Kidney capillary endothelial cell (primary cell): ENCODE measurements at regions not wholly inside any gene's neighbourhood (a gene's known extent, or its start where the extent isn't known, plus 50 kb on each side); places are given as distances from the start of the nearest gene placed in this dataset.

Experiments used
- DNase-seq: peaks from one replicate; pipeline ENCODE4 v3.0.0-alpha.2; 2018; ENCODE audit warnings: low spot score

- no peak for DNase-seq
These were observed 222.4 kb upstream of the ZP4 start for GRCh38 chr1:238112952-238113621.

GRCh38 chr1:238111516-238111915 lies 220.8 kb upstream of the ZP4 start:
- no peak for DNase-seq

- DNase-seq = no peak
These were observed 220.4 kb upstream of the ZP4 start for GRCh38 chr1:238111081-238111480.

DNA sequence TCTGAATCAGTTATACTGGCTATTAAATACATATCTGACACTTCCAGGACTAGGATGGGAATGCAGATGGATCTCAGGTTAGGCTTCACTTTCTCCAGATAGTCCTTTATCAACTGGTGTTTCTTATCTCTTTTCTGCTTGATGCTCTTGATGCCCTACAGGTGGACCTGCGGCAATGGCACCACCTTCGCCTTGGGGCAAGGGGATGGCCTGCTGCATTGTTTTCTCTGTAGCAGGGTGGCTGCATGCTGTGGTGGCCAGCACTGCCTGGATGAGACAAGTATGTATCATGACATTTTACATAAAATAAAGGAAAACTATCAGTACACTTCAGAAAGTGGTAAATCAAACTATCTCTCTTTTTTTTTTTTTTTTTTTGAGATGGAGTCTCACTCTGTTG lies 217.7 kb upstream of the ZP4 start:
- DNase-seq = no peak

GRCh38 chr1:238107322-238107721 lies 216.6 kb upstream of the ZP4 start:
- DNase-seq = no peak

DNA sequence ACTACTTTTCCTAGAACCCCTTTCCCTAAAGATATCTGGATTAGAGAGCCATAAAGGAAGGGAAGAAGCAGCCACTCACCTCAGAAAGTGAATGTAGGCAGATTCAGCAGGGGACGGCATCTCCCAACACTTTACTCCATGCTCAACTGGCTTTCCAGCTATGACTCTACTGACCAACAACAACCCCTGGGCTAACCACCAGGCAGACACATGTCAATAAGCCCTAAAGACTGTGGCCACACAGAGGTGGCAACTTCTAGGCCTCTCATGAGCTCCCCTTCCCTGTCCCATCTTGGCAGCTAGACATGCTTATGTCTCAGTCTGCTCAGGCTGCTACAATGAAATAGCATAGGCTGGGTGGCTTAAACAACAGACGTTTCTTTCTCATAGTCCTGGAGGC lies 214.0 kb upstream of the ZP4 start:
- no peak for DNase-seq

DNA sequence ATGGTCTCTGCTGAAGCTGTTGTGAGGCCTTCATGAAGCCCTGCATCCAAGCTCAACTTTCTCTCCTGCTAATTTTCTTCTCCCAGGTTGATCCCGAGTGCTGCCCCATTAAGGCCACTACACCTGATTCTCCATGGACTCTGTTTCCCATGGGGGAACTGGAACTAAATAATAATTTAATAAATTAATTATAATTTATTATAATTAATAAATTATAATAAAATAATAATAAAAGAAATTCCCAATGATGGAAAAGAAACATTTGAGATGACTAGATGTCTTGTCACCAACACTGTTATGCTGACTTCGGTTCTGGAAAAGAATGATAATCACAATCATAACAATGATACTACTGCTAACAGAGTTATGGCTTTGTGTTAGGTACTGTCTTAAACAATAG lies 211.2 kb upstream of the ZP4 start:
- no peak for DNase-seq

DNA sequence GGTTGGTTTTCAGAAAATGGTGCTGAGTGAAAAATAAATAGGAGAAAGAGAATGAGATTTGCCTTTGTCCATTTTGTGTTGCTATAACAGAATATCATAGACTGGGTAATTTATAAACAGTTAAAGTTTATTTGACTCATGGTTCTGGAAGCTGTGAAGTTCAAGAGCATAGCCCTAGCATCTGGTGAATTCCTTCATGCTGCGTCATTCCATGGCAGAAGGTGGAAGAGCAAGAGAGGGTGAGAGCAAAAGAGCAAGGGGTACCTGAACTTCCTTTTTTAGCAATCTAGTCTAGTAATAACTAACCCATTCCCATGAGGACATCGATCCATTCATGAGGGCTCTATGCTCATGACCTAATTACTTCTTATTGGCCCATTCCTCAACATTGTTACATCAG lies 209.1 kb upstream of the ZP4 start:
- no peak for DNase-seq

DNA sequence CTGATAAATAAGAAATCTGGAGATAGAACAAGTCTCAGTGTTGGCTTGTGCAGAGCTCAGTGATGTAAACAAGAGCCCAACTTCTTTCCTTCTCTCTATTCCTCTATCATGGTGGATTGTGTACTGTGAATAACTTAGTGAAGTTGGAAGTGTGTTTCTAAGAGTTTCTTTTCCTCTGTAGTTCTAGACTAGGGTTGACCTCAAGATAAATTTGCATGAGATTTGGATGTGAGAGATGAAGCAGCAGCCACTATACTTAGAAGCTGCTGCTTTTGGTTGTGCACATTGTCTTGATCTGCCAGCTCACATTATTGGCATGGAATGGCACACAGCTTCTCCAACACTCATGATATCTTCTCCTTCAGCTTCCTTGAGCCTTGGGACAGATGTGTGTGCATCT lies 198.9 kb upstream of the ZP4 start:
- no peak for DNase-seq

GRCh38 chr1:238088560-238089290 lies 198.0 kb upstream of the ZP4 start:
- no peak for DNase-seq

GRCh38 chr1:238073991-238074390 lies 183.3 kb upstream of the ZP4 start:
- no peak for DNase-seq

GRCh38 chr1:238071061-238071460 lies 180.3 kb upstream of the ZP4 start:
- DNase-seq = no peak

GRCh38 chr1:238063454-238063853 lies 172.7 kb upstream of the ZP4 start:
- no peak for DNase-seq

DNA sequence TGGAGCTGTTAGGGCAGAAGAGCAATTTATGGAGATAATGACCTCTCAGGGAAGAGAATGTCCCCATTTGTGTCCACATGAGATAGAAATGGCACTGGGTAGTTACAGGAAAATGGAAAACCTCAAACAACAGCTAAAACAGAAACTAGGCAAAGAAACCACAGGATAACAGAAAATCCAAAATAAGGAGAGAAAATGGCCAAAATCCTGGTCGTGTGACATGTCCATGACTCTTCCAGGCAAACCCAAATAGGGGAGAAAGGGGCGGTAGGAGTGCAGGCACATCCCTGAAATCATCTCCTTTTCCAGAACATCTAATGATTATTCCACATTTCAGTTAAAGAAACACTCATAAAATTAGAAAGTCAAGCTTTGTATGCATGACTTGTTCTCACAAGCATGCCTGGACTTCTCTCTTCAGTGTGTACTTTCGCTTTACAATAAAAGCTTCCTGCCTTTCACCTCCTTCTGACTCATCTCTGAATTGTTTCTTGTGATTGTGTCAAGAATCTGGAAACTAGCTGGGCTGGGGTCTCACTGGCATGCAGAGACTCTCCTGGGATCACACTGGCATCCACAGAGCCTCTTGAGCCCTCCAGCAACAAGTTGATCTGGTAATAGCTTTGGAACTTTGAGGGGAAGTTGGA lies 171.4 kb upstream of the ZP4 start:
- DNase-seq = no peak

- no peak for DNase-seq
These were observed 169.3 kb upstream of the ZP4 start for GRCh38 chr1:238060061-238060460.

DNA sequence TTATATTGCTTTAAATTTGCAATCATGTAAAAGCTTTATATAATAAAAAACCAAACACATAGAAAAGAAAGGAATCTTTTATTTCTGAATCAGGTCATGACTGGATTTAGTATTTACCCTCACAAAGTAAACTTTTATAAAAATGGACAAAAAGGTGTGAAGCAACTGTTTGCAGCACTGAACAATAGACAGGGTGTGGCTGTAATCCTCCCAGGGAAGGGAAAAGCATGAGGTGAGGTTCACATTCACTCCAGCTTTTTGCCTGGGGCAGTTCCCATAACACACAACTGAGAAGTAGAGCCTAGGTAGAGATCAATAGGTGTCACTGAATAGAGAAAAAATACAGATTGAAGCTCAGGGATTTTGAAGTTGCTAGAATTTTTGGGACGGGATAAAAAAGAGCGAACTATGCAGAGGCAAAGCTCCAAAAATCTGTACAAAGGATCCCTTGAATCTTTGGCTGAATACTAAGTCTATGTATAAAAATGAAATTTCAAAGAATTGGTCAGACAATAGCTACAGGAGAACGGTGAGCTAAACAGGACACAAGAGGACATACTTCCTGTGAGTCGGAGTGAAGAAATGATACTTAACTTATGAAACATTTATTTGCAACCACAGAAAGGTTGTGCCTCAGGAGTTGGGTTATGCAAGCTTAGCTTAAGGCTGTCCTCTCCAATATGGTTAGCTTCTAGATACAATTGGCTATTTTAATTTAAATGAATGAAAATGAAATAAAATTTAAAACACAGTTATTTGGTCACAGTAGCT lies 162.0 kb upstream of the ZP4 start:
- no peak for DNase-seq

- DNase-seq = no peak
These were observed 138.4 kb upstream of the ZP4 start for GRCh38 chr1:238029126-238029525.

- DNase-seq = no peak
These were observed 136.6 kb upstream of the ZP4 start for GRCh38 chr1:238027366-238027765.

GRCh38 chr1:238023137-238023536 lies 132.4 kb upstream of the ZP4 start:
- DNase-seq = no peak

DNA sequence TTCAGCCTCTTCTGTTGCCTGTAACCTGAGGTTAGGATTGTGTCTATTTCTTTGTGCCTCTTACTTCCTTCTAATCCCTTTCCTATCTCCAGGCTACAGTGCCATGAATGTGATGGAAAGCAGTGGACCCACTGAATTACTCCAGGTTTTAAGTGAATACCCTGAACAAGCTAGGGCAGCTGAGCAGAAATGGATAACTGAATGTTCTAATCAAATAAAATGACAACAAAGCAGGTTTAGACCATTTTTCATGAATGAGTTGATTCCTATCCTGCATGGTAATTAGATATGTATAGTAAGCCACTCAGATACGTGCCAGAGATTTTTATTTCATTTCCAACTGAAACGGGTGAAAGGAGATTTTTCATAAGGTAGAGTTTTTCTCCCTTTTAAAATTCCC lies 127.5 kb upstream of the ZP4 start:
- no peak for DNase-seq

DNA sequence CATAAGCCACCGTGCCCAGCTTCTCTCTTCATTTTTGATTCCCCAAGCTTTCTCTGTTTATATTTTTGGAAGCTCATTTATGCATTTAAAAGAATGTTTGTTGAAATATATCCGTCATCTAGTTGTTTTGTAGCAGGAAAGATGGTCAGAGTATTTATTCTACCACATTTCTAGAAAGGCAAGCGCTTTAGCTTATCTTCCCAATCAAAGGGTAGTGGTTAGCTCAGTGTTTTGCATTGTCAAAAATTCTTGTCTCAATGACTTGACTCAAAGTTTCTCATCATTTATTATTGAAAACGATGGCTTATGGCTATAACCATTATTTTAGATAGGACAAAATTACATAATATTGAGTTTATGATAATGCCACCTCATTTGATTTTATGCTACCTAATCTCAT lies 116.1 kb upstream of the ZP4 start:
- no peak for DNase-seq

- no peak for DNase-seq
These were observed 114.4 kb upstream of the ZP4 start for GRCh38 chr1:238005116-238005515.

GRCh38 chr1:238001818-238002217 lies 111.1 kb upstream of the ZP4 start:
- no peak for DNase-seq
